ENCODE measurements at regions not wholly inside any gene's neighbourhood (a gene's known extent, or its start where the extent isn't known, plus 50 kb on each side); places are given as distances from the start of the nearest gene placed in this dataset.
"Not testable (repeated sequence)": the region's sequence is repeated elsewhere in the genome, so short reads cannot be mapped to it uniquely, and the experiment has no call there.

DNA sequence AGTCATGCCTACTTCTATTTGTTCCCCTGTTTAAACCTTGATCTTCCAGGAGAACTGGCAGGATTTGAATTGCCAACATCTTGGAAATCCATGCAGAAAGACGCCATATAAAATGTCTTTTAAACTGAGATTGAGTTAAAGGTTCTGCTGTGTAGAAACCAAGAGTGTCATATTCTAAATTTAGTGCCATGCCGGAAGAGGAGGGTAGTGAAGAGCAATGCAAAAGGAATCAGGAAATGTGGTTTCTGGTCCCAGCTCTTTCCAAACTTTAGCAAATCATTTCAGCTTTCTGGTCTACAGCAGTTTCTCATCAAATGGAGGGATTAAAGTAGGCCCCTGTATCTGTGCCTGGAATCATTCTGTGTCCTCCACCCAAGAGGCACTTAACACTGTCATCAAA lies 85.7 kb downstream of the BTG1 start:
- DNase-seq, result no peak

DNA sequence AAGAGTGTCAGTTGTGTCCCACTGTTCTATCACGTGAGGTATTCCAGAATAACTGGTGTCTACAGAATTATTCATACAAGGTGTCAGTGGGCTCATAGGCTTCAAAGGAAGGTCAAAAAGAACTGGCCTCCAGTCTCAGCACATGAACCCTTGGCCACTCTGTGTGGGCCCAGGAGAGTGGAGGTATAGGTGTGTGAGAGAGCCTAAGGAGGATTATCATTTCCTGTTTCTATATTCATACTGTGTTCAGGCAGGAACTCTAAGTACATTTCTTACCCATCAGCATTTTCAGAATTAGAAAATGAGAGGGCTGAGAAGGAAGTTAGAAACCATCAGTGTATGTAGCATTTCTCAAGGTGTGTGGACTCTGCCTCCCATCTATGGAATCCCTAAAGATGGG lies 87.0 kb downstream of the BTG1 start:
- no peak for DNase-seq

DNA sequence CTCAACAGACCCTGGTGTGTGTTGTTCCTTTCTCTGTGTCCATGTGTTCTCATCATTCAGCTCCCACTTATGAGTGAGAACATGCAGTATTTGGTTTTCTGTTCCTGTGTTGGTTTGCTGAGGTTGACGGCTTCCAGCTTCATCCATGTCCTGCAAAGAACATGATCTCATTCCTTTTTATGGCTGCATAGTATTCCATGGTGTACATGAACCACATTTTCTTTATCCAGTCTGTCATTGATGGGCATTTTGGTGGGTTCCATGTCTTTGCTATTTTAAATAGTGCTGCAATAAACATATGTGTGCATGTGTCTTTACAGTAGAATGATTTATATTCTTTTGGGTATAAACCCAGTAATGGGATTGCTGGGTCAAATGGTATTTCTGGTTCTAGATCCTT lies 88.9 kb downstream of the BTG1 start:
- not testable (repeated sequence) for DNase-seq

DNA sequence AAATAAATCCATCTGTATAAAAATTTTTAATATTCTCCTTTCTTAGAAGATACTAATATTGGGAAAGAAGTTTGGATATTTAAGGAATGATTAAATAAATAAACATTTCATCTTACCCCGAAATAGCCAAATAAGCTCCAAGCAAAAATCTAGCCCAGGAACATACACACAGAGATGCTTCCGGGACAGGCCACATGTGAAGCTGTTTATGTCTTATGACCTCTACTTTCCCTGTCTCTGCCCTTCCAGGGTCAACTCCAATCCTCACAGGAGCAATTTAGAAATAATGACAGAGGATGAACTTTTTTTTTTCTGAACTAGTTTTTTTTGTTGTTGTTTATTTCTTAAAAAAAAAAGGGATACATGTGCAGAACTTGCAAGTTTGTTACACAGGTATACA lies 89.4 kb downstream of the BTG1 start:
- no peak for DNase-seq

DNA sequence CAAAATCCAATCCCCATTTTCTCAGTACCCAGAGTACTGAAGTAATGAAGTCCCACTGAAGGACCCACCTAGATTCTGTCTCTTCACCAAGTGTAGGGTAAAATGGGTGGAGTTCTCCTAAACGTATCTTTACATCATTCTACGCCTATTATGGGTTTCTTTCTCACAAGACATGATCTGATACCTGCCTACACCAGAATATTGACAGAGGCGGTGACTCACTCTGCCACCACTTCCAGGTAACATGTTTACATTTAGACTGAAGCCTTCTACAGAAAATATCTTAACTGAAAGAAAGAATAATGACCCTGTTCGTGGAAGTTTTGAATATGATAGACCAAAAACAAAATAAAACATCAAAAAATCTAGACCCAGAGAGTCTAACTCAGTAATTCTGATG lies 89.8 kb downstream of the BTG1 start:
- no peak for DNase-seq

DNA sequence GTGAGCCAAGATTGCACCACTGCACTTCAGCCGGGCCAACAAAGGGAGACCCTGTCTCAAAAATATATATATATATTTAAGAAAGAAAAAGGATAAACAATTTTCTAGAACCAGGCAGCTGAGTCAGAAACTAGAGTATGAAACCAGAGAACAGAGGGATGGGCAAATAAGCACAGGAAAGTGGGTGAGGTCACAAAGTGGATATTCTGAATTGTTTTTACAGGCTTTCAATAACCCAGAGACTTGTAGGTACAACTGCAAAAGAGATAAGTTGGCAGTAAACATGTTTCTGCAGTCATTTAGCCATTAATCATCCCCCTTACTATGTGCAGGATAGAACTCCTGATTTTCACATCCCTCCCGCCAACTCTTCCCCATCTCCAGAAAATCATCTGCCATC lies 94.2 kb downstream of the BTG1 start:
- DNase-seq, result no peak

DNA sequence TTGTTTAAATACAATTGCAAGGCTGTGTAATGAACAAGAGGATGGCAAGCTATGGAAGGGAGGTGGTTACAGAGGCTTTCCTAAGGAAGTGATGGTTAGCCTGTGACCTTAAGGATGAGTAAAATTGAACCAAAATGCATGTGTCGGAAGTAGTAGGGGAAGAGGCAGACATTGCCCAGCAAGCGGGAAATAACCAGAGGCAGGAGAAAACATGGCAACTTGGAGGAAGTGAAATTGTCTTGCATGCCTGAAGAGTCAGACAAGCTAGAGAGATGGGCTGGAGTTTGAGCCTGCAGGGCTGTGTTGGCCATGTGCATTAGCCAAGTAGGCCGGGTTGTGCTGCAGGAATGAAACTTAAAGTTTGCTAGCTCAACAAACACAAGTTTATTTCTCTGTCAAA lies 96.2 kb downstream of the BTG1 start:
- DNase-seq, result no peak

DNA sequence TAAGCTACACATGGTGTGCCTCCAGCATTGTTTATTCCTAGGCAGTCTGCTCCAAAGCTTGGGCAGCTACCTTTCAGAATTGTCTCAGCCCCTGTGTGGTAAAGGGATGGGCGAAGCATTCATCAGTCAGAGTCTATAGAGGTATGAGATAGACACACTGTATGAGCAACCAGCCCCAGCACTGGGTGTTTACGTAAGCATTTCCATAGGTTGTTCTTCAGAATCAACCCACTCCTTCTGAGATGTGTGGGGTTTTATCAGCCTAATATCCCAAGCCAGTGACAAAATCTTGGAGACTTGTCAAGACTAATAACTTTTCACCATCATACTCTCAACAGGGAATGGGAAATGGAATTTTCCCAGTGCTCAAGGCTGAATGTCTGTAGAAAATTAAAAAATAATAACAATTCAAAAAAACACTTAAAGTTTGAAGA lies 98.2 kb downstream of the BTG1 start:
- DNase-seq, result no peak

DNA sequence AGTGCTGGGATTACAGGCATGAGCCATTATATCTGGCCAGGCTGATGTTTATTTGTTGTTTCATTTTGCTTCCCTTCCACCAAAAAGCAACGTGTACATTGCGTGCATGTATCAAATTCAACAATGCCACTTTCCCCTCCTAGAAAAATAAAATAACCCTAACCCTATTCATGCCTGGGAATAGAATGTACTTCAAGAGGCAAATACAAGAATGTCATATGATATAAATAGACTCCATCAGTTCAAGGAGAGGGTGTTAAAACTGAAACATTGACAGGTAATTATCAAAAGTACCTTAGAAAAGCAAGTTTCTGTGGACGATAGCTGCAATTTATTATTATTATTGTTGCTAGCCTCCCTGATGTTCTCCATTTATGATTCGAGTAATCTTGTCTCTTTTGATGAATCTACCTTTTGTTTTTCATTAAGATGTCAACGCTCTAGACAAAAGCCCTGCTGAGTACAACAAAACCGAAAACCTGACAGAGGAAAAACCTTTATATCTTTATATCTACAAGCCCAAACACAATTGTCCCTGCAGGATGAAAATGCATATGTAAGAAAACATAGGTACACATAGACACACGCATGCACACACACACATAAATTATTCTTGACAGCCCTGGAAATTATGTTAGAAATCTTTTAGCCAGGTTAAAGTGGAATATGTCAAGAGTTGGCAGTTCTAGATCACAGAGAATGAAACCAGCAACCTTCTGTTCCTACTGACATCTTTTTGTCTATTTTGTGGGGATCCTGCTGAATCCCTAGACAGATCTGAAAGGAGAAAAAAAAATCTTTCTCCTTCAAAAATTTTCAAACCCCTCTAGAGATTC lies 98.9 kb downstream of the BTG1 start:
- DNase-seq, result no peak

DNA sequence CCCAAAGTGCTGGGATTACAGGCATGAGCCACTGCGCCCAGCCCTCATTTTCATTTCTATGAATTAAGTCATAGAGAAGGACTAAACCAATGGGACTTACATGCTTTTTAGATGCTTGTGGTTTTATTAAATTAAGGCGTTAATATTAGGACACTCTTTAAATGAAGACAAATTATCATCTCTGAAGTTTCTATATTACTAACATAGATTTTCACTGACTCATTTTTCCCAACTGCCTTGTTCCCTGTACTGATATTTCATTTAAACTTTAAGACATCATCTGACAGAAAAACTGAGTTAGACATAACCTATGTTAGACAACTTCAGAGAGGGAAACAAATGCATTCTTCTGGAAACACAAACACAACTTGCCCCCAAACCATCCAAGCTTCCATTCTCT lies 99.8 kb downstream of the BTG1 start:
- DNase-seq, result no peak

DNA sequence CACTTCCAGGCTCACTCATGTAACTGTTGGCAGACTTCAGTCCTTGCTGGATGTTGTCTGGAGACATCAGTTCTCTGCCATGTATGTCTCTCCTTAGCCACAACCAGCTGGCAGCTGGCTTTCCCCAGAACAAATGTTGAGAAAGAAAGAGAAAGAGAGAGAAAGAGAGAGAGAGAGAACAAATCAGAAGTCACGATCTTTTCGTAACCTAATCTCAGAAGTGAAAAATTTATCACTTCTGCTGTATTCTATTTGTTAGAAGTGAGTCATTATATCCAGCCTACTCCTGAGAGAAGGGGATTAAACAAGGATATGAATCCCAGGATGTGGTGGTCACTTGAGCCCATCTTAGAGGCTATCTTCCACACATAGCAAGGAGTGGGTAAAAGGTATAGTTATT lies 101.2 kb downstream of the BTG1 start:
- no peak for DNase-seq

DNA sequence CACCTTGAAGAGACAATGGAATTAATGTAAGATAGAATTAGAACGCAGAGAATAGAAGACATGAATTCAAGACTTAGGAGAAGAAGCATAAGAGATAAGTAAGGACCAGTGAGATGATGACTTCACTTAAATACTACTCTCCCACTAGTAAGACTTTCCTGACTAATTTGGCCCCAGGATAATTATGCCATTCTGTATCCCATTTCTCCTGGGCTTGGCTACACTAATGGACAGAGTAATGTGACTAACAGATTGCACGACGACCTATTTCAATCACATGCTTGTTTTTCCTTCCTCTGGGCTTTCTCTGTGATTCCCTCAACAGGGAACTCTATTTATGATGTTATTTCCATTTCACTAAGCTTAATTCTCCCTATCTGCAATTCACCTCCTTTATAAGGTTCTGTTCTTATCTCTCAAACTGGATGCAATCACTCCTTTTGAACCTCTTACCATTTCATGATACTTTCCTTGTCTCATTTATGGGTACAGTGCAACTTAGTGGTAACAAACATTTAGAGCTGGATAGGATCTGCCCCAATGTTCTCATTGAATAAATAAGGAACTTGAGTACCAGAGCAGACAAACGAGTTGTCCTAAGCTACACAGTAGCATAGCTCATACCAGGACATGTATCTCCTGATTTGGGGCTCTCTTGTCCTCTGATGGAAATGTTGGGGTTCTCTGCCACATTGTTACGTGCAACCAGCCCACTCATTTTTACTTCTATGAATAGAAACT lies 102.7 kb downstream of the BTG1 start:
- peak; percentile 67 for DNase-seq

DNA sequence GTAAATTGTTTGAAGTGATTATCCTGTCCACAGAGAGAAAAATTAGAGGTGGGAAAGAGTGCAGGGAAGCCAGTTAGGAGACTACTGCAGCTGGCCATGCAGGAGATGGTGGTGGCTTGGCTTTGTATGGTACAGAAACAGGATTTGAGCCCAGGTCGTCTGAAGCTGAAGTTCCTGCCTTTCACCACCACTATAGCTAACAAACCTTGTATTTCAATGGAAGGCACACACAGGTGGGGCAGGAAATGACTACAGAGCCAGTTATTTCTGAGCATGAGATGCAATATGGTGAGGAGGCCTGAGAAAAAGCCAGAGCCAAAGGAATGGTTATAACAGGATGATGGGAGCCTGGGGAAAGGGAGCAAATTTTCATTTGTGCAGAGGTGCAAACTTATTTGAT lies 103.9 kb downstream of the BTG1 start:
- no peak for DNase-seq

DNA sequence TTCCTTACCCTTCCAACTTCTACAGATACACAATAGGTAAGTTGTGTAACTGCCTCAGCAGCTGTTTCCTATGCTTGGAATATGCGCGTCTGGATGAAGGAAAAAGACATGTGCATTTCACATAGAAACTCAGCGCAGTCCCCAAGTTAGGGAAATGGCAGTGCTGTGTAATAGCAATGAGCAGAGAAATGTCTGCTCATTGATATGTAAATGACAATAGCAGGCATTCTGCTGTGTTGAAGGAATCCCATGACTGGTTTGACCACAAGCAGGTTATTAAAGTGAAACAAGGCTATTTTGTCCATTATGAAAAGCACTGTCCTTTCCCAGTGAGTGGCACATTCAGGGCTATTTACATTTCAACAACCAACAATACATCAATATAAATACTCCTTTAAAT lies 106.6 kb downstream of the BTG1 start:
- DNase-seq, result no peak

DNA sequence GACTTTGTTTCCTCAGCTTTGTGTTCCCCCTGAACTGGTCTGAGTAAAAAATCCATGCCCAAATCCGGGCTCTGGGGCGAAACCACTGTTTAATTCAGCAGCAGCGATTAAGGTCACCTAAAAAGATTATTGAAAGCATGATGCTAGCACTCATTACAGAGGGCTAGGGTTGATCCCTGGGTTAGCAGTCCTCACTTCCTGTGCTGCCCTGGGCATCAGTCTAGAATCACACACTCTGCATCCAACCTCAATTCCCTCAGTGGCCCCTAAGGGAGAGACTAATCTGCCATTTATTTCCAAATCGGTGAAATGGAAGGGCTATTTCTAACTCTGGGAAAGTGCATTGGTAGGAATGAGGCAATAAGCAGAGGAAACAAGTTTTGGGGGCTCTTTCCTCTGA lies 107.2 kb downstream of the BTG1 start:
- DNase-seq, result no peak

DNA sequence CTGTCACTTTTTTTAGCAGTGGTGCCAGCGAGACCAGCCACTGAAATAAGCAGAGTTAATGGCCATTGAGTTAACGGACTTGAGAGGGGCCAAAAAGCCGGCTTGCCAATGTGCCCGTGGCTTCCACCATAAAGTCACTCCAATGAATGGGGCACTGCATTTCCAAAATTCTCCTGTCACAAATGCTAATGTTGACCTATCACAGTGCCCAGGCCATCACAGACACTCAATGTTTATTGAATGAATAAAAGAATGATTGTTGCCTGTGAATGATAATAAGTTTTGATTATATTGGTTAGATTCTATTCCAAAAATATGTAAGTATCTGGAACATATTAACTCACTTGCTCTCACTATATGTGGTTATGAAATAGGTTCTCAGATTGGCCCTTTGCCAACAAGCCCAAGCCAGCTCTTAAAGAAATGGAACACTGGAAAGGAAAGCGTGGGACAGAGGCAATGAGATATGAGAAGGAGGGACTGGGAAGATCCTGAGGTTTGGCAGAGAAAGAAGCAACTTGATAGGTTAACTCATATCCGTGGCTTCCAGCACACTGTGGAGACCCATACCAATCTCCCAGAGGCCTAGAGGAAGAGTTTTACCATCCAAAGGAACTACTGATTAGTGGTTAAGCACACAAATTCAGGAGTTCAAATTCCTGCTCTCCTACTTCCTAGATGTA lies 108.7 kb downstream of the BTG1 start:
- no peak for DNase-seq

DNA sequence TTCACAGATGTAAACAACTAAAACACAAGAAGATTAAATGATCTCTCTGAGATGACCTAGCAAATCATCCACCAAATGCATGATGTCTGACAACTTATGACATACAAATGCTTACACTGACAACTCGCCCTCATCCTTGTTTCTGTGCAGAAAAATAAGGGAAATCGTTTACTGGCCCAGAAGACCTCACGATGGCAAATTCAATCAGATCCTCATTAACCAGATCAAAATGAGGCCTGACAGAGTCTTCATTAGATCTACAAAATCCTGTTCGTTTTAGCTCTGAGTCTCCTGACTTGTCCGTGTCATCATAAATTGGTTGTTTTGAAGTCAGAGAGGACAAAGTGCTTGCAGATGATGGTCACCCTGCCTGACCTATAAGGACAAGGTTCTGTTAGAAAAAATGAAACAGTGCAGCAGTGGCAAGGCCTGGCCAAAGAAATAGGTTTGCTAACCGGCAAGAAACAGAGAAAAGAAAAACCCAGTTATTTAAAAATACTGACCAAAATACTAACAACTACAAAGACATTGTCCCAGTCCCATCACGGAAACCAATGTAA lies 109.5 kb downstream of the BTG1 start:
- DNase-seq, result no peak

DNA sequence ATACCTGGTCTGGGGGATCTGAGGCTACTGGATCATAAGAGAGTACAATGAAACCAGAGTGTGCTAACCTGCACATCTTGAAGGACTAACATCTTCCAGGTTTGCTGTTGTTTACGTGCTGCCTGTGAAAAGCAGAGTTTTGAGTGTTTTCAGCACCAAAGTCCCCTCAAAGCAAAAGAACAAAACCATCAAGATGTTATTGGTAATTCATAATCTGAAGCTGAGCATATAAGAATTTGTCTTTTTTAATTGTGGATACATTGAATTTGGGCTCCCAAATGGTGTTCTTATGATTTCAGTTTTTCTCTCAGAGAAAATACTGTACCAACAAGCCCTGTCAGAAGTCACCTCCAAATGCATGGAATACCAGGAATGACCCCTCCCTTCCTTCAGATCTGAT lies 110.2 kb downstream of the BTG1 start:
- no peak for DNase-seq

DNA sequence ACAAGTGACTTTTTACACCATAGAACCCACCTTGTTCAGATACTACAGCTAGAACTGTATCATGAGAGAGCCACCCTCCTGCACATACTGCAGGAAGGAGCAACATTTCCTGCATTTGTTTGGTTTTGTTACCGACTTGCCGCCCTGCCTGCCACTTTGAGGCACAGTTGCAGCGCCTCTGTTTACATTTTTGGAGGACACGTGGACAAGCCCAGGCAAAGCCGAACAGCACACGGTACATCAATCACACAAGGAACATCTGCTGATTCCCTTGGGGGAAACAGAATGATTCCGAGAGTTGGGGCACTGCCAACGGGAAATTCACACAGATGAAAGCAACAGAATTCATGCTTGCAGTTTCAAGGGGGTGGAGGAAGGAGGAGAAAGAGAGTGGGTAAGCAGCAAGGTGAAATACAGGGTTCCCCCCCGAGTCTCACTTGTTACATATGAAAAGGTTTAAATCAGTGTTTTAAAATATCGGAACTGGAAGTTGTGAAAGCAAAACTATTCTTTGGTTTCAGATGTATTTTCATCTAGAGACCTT lies 110.7 kb downstream of the BTG1 start:
- DNase-seq, result peak; percentile 86

DNA sequence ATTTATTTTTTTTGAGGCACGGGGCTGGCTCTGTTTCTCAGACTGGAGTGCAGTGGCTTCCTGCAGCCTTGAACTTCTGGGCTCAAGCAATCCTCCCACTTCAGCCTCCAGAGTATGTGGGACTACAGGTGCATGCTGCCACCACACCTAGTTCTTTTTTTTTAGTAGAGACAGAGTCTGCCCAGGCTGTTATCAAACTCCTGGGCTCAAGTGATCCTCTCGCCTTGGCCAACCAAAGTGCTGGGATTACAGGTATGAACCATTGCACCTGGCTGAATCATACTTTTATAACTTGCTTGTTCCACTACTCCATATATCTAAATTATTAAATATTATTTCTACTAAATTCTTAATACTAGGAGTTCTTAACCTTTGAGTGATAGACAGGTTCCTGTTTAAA lies 111.6 kb downstream of the BTG1 start:
- no peak for DNase-seq

DNA sequence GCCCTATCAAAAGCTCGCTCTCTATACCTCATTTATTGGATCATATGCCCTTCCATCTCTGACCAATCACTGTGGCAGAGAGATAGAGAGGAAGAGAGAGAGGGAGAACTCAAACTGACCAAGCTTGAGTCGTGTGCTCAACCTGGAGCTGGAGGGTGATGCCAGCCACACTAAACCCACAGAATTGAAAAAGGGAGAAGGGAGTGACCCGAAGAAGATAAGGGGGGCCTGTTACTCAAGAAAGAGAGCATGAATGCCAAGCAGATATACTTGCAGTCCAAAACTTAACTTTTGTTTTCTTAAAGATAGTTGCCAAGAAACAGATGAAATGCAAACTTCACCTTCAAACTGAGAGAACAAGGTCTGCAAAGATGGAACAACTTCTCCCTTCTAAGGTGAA lies 112.7 kb downstream of the BTG1 start:
- no peak for DNase-seq

DNA sequence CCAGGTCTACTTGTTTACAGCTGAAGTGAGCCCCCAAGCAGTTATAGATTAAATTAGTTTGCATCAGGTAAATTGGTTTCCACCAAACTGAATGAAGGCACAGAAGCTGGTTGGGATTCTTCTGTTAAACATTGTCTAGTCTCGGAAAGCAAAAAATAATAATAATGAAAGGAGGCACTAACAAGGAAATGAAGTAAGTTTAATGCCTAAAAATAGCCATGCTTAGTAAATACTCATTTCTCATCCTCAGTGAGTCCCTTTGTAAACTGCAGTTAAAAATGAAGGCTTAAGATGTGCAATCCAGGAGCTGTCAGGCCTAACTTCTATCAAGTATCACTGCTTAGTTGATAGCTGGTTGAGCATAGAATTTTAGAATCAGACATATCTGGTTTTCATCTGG lies 113.5 kb downstream of the BTG1 start:
- no peak for DNase-seq

DNA sequence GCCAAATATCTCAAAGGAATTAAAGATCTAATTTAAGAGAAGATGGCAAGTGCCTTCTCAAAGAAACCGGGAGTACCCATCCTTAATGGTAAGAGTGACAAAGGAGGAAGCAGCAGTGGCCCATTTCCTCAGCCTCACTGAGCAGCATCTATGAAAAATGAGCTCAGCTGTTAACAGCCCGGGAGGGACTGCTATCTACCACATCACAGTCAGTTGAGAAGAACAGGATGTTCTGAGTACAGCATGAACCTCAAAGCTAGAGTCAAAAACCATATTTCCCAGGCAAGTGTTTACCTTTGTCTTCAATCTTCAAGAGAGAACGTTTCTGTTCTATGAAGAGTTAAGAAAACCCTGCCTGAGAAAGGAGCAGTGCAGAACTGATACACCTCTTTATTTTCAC lies 115.0 kb downstream of the BTG1 start:
- DNase-seq, result no peak

Measured in T1000 (cell line).